ENCODE measurements at regions not wholly inside any gene's neighbourhood (a gene's known extent, or its start where the extent isn't known, plus 50 kb on each side); places are given as distances from the start of the nearest gene placed in this dataset.

DNA sequence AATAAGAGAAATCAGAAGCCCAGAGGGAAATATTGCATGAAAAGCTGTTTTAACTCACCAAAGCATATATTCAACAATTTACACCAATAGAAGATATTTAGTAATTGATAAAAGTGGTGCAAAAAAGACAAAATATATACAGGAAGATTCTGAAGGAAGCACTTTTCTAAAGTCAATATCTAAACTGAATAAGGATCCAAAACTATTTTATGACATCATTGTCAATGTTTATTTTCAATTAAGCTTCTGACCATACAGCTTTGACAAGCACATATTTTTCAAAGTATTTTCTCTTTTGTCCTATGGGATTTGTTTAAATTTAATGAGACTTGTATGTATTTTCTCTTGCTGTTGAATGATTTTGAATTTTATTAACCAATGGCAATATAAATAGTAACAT is 1716.1 kb downstream of the OLFM4 start:
- Mint-ChIP-seq H3K4me1 (ENCODE audit: unreplicated experiment) (peaks cover 3% of the 10 kb centered on the region), H3K27me3 (ENCODE audit: unreplicated experiment) (no peaks in the 10 kb centered on the region), H3K4me3 (ENCODE audit: unreplicated experiment) (no peak overlapping the region), H3K9me3 (ENCODE audit: unreplicated experiment) (no peaks in the 10 kb centered on the region), H3K27ac (ENCODE audit: unreplicated experiment) (no peak overlapping the region), H3K36me3 (ENCODE audit: low read depth, unreplicated experiment) (no peaks in the 10 kb centered on the region)
- DNase-seq (ENCODE audit: low spot score): no peak
- TF ChIP-seq, protein P1, sequence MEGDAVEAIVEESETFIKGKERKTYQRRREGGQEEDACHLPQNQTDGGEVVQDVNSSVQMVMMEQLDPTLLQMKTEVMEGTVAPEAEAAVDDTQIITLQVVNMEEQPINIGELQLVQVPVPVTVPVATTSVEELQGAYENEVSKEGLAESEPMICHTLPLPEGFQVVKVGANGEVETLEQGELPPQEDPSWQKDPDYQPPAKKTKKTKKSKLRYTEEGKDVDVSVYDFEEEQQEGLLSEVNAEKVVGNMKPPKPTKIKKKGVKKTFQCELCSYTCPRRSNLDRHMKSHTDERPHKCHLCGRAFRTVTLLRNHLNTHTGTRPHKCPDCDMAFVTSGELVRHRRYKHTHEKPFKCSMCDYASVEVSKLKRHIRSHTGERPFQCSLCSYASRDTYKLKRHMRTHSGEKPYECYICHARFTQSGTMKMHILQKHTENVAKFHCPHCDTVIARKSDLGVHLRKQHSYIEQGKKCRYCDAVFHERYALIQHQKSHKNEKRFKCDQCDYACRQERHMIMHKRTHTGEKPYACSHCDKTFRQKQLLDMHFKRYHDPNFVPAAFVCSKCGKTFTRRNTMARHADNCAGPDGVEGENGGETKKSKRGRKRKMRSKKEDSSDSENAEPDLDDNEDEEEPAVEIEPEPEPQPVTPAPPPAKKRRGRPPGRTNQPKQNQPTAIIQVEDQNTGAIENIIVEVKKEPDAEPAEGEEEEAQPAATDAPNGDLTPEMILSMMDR (IDR thresholded peaks at IDR 0.05; ENCODE audit: unreplicated experiment): no peak

DNA sequence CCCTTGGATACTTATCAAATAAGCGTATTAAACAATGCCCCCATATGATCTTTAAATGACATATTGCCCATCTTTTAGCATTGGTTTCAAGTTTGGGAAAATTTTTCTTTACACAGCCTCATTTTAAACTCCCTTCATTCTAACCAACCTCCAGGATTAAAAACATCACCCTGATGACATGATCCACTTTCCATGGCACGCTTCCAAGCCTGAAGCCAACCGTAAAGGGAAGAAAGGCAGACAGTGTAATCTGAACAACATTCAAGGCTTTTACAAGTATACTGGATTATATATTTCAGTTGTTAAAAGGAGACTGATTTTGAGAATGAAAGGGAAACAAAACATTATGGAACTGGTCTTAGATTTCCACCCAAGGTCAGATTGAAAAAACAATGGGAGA is 1721.9 kb downstream of the OLFM4 start:
- H3K4me3 Mint-ChIP-seq (ENCODE audit: unreplicated experiment): no peak overlapping the region
- H3K27ac Mint-ChIP-seq (ENCODE audit: unreplicated experiment): no peak overlapping the region
- TF ChIP-seq, protein P1 (IDR thresholded peaks at IDR 0.05; ENCODE audit: unreplicated experiment): no peak

DNA sequence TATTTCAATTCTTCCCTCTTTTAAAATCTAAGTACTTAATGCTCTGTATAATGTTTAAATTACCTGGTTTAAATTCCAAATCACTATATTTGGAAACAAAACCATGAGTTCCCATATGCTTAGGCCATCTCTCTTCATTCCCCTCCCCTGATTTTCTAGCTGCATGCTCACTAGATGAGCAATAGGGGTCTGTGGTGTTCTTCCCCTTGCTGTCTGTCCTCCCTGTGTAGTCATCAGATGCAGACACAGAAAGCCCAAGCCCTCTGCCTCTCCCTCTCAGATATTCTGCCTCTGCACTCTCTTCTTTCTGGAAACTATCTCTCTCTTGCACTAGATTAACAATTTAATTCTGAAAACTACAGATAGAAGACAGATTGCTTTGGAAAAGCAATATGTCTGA is 1730.2 kb downstream of the OLFM4 start:
- Mint-ChIP-seq H3K9me3 (ENCODE audit: unreplicated experiment) (no peaks in the 10 kb centered on the region), H3K27ac (ENCODE audit: unreplicated experiment) (no peak overlapping the region), H3K27me3 (ENCODE audit: unreplicated experiment) (no peaks in the 10 kb centered on the region), H3K4me3 (ENCODE audit: unreplicated experiment) (no peak overlapping the region), H3K36me3 (ENCODE audit: low read depth, unreplicated experiment) (no peaks in the 10 kb centered on the region), H3K4me1 (ENCODE audit: unreplicated experiment) (no peaks in the 10 kb centered on the region)
- TF ChIP-seq, protein P1 (IDR thresholded peaks at IDR 0.05; ENCODE audit: unreplicated experiment): no peak
- no peak for DNase-seq (ENCODE audit: low spot score)

More for the DNA sequence above, 1721.9 kb downstream of the OLFM4 start:
- peaks cover 3% of the 10 kb centered on the region for H3K4me1 Mint-ChIP-seq (ENCODE audit: unreplicated experiment)
- no peaks in the 10 kb centered on the region for H3K27me3 Mint-ChIP-seq (ENCODE audit: unreplicated experiment)
- no peaks in the 10 kb centered on the region for H3K9me3 Mint-ChIP-seq (ENCODE audit: unreplicated experiment)
- no peaks in the 10 kb centered on the region for H3K36me3 Mint-ChIP-seq (ENCODE audit: low read depth, unreplicated experiment)
- no peak for DNase-seq (ENCODE audit: low spot score)

DNA sequence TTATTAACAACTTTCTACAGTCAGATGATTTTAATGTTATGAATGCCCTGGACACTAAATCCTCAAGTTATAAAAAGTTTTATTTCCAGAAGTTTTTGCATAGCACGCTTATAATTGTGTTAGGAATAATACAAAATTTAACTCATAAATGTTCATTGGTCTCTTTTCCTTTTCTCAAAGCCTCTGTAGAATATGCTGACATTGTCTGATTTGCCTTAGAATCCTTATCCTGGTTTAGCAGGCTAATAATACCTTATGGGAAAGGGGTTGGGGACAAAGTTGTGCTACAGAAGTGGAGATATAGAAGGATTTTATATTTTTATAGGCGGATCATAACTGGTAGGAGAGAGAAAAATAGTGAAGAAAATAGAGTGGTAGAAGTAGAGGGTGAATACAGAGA is 1739.6 kb downstream of the OLFM4 start:
- H3K9me3 Mint-ChIP-seq (ENCODE audit: unreplicated experiment): no peaks in the 10 kb centered on the region
- no peak overlapping the region for H3K4me3 Mint-ChIP-seq (ENCODE audit: unreplicated experiment)
- no peaks in the 10 kb centered on the region for H3K27me3 Mint-ChIP-seq (ENCODE audit: unreplicated experiment)
- H3K4me1 Mint-ChIP-seq (ENCODE audit: unreplicated experiment): no peaks in the 10 kb centered on the region
- no peaks in the 10 kb centered on the region for H3K36me3 Mint-ChIP-seq (ENCODE audit: low read depth, unreplicated experiment)
- TF ChIP-seq, protein P1 (IDR thresholded peaks at IDR 0.05; ENCODE audit: unreplicated experiment): no peak
- no peak for DNase-seq (ENCODE audit: low spot score)
- no peak overlapping the region for H3K27ac Mint-ChIP-seq (ENCODE audit: unreplicated experiment)

DNA sequence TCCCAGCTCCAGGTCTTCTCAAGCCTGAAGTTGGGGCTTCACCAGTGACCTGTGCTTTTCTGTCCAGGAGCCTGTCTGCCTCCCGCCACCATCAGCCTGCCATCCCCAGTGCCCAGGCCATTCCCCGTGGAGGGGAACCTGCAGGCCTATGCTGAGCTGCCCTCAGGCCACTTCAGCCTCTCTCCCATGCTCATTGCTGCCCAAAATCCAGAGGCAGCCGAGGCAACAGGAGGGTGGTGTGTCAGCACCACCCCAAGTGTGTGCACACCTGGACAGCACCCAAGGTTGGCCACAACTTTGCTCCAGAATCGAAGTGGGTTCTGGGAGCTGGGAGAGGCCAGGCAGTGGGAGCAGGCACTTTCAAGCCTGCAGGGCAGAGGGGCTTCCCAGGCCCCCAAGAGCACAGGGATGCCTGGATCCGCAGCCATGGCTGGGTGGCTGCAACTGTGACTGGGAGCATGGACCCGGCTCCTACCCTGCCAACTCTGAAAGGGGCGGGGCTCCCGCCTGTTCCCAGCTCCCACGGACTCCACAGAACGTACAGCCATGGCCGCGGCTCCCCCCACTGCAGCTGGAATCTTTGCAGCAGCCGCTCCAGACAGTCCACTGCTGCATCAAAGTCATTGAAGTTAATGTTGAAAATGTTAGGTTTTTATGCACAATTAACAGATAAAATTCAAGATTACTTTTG is 1747.0 kb downstream of the OLFM4 start:
- H3K4me1 Mint-ChIP-seq (ENCODE audit: unreplicated experiment): no peaks in the 10 kb centered on the region
- TF ChIP-seq, protein P1 (IDR thresholded peaks at IDR 0.05; ENCODE audit: unreplicated experiment): no peak
- no peak for DNase-seq (ENCODE audit: low spot score)
- no peak overlapping the region for H3K27ac Mint-ChIP-seq (ENCODE audit: unreplicated experiment)
- peaks cover 2% of the 10 kb centered on the region for H3K27me3 Mint-ChIP-seq (ENCODE audit: unreplicated experiment)
- H3K36me3 Mint-ChIP-seq (ENCODE audit: low read depth, unreplicated experiment): no peaks in the 10 kb centered on the region
- no peak overlapping the region for H3K4me3 Mint-ChIP-seq (ENCODE audit: unreplicated experiment)
- no peaks in the 10 kb centered on the region for H3K9me3 Mint-ChIP-seq (ENCODE audit: unreplicated experiment)
